ENCODE measurements at regions not wholly inside any gene's neighbourhood (a gene's known extent, or its start where the extent isn't known, plus 50 kb on each side); places are given as distances from the start of the nearest gene placed in this dataset.

DNA sequence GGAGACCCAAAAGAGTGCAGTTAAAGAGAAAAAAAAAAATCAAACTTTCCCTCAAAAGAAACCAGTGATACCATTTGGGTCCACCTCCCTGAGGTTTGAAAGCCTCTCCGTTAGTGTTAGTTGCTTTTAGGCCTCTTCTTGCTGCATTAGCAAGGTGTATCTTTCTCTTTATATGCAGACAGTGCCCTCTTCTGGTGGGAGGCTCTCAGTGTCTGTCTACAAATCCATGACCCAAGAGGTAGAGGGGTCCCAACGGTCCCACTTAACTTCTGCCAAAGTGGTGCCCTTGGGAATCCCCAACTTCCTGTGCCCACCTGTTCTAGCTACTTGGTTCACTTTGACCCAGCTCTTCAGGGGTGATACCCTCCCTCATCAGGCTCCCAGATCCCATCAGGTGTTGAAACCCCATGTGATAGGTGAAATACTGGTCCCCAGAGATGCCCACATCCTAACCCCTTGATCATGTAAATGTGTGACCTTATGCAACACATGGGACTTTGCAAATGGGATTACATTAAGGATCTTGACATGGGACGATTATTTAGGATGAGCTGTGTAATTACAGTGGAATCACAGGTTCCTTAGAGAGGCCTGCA, 63.7 kb upstream of the CD99 start:
- no peak overlapping the region for H3K27ac ChIP-seq (ENCODE audit: control insufficient read depth, insufficient read depth)
- intact Hi-C loops (cut with micrococcal nuclease; ENCODE audit: unreplicated experiment) = loop anchor here (1.0 to 10.0 kb wide), 2 partner anchors 975 to 1173 kb away; partner anchors contain the start of gene ASMTL
- no peaks in the 10 kb centered on the region for H4K20me1 ChIP-seq (ENCODE audit: control insufficient read depth, insufficient read depth)
- H3K4me3 ChIP-seq = no peak overlapping the region
- no peak overlapping the region for H2AFZ ChIP-seq (ENCODE audit: control insufficient read depth, low read depth, low read length)
- RAD21 ChIA-PET (ENCODE audit: unreplicated experiment) = no interaction called here
- H3K9me3 ChIP-seq (replicated peaks; ENCODE audit: control insufficient read depth, insufficient read depth, low read length) = peaks cover 27% of the 10 kb centered on the region
- peaks cover 3 to 21% of the 10 kb centered on the region in 2 experiments for H3K36me3 ChIP-seq (ENCODE audit: control insufficient read depth in 2 of 2, insufficient read depth in 2 of 2, low read length in 1 of 2)
- no peak for FAIRE-seq
- SMC1A ChIA-PET (ENCODE audit: uncharacterized antibody, unreplicated experiment) = no interaction called here
- TF ChIP-seq, protein P1, sequence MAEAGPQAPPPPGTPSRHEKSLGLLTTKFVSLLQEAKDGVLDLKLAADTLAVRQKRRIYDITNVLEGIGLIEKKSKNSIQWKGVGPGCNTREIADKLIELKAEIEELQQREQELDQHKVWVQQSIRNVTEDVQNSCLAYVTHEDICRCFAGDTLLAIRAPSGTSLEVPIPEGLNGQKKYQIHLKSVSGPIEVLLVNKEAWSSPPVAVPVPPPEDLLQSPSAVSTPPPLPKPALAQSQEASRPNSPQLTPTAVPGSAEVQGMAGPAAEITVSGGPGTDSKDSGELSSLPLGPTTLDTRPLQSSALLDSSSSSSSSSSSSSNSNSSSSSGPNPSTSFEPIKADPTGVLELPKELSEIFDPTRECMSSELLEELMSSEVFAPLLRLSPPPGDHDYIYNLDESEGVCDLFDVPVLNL (IDR thresholded peaks at IDR 0.05; ENCODE audit: low read depth, low read length) = no peak
- TF ChIP-seq RAD21 (IDR thresholded peaks at IDR 0.05; ENCODE audit: insufficient read depth, low read depth, low read length) (peak; percentile 83), YY1 (IDR thresholded peaks at IDR 0.05; ENCODE audit: low read depth, low read length) (0 out of 2 replicates have a peak, but pooled peaks have one; percentile 22), SMC3 (IDR thresholded peaks at IDR 0.05; ENCODE audit: borderline replicate concordance, low read length) (peak; percentile 65; the same call in 1 of the 2 replicates), DPF2 (IDR thresholded peaks at IDR 0.05) (no peak)
- TF ChIP-seq, protein P2, sequence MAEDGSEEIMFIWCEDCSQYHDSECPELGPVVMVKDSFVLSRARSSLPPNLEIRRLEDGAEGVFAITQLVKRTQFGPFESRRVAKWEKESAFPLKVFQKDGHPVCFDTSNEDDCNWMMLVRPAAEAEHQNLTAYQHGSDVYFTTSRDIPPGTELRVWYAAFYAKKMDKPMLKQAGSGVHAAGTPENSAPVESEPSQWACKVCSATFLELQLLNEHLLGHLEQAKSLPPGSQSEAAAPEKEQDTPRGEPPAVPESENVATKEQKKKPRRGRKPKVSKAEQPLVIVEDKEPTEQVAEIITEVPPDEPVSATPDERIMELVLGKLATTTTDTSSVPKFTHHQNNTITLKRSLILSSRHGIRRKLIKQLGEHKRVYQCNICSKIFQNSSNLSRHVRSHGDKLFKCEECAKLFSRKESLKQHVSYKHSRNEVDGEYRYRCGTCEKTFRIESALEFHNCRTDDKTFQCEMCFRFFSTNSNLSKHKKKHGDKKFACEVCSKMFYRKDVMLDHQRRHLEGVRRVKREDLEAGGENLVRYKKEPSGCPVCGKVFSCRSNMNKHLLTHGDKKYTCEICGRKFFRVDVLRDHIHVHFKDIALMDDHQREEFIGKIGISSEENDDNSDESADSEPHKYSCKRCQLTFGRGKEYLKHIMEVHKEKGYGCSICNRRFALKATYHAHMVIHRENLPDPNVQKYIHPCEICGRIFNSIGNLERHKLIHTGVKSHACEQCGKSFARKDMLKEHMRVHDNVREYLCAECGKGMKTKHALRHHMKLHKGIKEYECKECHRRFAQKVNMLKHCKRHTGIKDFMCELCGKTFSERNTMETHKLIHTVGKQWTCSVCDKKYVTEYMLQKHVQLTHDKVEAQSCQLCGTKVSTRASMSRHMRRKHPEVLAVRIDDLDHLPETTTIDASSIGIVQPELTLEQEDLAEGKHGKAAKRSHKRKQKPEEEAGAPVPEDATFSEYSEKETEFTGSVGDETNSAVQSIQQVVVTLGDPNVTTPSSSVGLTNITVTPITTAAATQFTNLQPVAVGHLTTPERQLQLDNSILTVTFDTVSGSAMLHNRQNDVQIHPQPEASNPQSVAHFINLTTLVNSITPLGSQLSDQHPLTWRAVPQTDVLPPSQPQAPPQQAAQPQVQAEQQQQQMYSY (CRISPR knock-in tag; IDR thresholded peaks at IDR 0.05) = no peak
- TF ChIP-seq, protein P3, sequence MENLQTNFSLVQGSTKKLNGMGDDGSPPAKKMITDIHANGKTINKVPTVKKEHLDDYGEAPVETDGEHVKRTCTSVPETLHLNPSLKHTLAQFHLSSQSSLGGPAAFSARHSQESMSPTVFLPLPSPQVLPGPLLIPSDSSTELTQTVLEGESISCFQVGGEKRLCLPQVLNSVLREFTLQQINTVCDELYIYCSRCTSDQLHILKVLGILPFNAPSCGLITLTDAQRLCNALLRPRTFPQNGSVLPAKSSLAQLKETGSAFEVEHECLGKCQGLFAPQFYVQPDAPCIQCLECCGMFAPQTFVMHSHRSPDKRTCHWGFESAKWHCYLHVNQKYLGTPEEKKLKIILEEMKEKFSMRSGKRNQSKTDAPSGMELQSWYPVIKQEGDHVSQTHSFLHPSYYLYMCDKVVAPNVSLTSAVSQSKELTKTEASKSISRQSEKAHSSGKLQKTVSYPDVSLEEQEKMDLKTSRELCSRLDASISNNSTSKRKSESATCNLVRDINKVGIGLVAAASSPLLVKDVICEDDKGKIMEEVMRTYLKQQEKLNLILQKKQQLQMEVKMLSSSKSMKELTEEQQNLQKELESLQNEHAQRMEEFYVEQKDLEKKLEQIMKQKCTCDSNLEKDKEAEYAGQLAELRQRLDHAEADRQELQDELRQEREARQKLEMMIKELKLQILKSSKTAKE (IDR thresholded peaks at IDR 0.05; ENCODE audit: low read depth, poor library complexity, severe bottlenecking) = no peak
- TF ChIP-seq, protein P4, sequence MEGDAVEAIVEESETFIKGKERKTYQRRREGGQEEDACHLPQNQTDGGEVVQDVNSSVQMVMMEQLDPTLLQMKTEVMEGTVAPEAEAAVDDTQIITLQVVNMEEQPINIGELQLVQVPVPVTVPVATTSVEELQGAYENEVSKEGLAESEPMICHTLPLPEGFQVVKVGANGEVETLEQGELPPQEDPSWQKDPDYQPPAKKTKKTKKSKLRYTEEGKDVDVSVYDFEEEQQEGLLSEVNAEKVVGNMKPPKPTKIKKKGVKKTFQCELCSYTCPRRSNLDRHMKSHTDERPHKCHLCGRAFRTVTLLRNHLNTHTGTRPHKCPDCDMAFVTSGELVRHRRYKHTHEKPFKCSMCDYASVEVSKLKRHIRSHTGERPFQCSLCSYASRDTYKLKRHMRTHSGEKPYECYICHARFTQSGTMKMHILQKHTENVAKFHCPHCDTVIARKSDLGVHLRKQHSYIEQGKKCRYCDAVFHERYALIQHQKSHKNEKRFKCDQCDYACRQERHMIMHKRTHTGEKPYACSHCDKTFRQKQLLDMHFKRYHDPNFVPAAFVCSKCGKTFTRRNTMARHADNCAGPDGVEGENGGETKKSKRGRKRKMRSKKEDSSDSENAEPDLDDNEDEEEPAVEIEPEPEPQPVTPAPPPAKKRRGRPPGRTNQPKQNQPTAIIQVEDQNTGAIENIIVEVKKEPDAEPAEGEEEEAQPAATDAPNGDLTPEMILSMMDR (IDR thresholded peaks at IDR 0.05 in 2 of 3, conservative IDR thresholded peaks at IDR 0.05 in 1 of 3; ENCODE audit: control insufficient read depth in 2 of 3, extremely low read depth in 1 of 3, insufficient read depth in 1 of 3, low read depth in 3 of 3, low read length in 3 of 3) = peak; percentile 67 to 69 (median 69)
- no TSS peak for BruUV-seq (replicated peaks)
- no peak overlapping the region for H3K9ac ChIP-seq (ENCODE audit: control insufficient read depth, insufficient read depth, low read length)
- no peaks in the 10 kb centered on the region for H3K79me2 ChIP-seq (ENCODE audit: control insufficient read depth, insufficient read depth, low read length)
- CTCF ChIA-PET = no interaction called here
- DNase-seq (ENCODE audit: low read depth, low spot score) = no peak
- no peaks in the 10 kb centered on the region for H3K27me3 ChIP-seq (replicated peaks in 1 of 2; ENCODE audit: control insufficient read depth in 2 of 2, insufficient read depth in 2 of 2, low read length in 1 of 2)
- ATAC-seq = peak; percentile 99
- POLR2A ChIA-PET = no interaction called here
- WGBS (ENCODE audit: insufficient coverage, insufficient replicate concordance, low lambda C conversion rate, missing lambda C conversion rate) = 33% methylated on average over 3 of the region's 3 CpGs
- no peak overlapping the region for H3K4me2 ChIP-seq (ENCODE audit: control insufficient read depth, insufficient read depth)
- in situ Hi-C loops (cut with MboI) = no loop called here
- no peaks in the 10 kb centered on the region for H3K4me1 ChIP-seq (ENCODE audit: control insufficient read depth, insufficient read depth, low read length)

All from GM12878 (cell line).